ENCODE measurements at regions not wholly inside any gene's neighbourhood (a gene's known extent, or its start where the extent isn't known, plus 50 kb on each side); places are given as distances from the start of the nearest gene placed in this dataset.

- no peaks in the 10 kb centered on the region for H3K4me1 ChIP-seq
- H3K9me3 ChIP-seq, result peaks cover 11% of the 10 kb centered on the region
- H3K4me2 ChIP-seq, result no peak overlapping the region
- no peak overlapping the region for H3K27ac ChIP-seq
- TF ChIP-seq Cebpa-rat (IDR thresholded peaks at IDR 0.05), result no peak
- H4K20me1 ChIP-seq, result no peaks in the 10 kb centered on the region
- H3K36me3 ChIP-seq, result no peaks in the 10 kb centered on the region
- no peak overlapping the region for H3K9ac ChIP-seq
- H3K27me3 ChIP-seq, result no peaks in the 10 kb centered on the region
- no peak overlapping the region for H3K4me3 ChIP-seq
These were observed 72.6 kb downstream of the FOXD1 start for GRCh38 chr5:73375949-73376348.

- TF ChIP-seq Cebpa-rat (IDR thresholded peaks at IDR 0.05), result no peak
- Histone ChIP-seq H3K27me3 (no peaks in the 10 kb centered on the region), H3K4me3 (no peak overlapping the region), H3K9me3 (peaks cover 3% of the 10 kb centered on the region; the same call in 1 of the 2 replicates), H3K4me1 (no peaks in the 10 kb centered on the region), H3K27ac (no peak overlapping the region), H3K4me2 (no peak overlapping the region), H3K36me3 (no peaks in the 10 kb centered on the region), H3K9ac (no peak overlapping the region), H4K20me1 (no peaks in the 10 kb centered on the region)
These were observed 73.4 kb downstream of the FOXD1 start for GRCh38 chr5:73375191-73375545.

- no peak for TF ChIP-seq Cebpa-rat (IDR thresholded peaks at IDR 0.05)
- Histone ChIP-seq H3K27ac (no peak overlapping the region), H3K36me3 (no peaks in the 10 kb centered on the region), H3K9ac (no peak overlapping the region), H3K27me3 (no peaks in the 10 kb centered on the region), H3K9me3 (no peaks in the 10 kb centered on the region), H3K4me3 (no peak overlapping the region), H4K20me1 (no peaks in the 10 kb centered on the region), H3K4me1 (no peaks in the 10 kb centered on the region), H3K4me2 (no peak overlapping the region)
These were observed 73.9 kb downstream of the FOXD1 start for GRCh38 chr5:73374520-73375190.

DNA sequence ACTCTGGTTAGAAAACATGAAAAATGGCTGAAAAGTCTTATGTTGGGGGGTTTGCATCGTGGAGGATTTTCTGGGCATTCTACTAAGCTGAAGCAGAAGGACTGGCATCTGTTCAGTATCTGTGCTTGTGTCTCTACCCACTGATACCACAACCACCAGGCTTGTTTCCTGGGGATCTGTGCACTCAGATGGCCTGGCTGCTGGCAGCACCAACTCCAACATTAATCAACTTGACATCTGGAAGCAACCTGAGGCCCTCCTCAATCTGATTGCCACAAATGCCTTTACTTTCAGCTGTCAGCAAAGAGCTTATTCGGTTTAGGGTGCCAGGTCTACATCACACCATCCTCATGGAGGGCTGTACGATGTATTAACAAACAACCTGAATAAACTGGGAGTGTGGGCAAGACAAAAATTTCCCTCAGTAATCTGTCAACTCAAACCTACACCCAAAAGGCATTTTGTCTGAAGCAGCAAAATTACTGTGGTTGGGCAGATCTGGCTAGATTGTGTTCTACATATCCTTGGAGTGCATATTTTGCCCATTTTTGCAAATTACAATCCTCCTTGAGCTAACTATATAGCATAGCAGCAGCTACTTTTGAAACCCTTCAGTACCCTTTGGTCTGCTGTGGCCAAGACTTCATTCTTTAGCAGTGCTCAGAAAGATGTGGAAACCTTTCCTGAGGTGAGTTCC lies 74.6 kb downstream of the FOXD1 start:
- no peak overlapping the region for H3K4me2 ChIP-seq
- no peak overlapping the region for H3K27ac ChIP-seq
- H3K9ac ChIP-seq, result no peak overlapping the region
- H3K4me3 ChIP-seq, result no peak overlapping the region
- H4K20me1 ChIP-seq, result no peaks in the 10 kb centered on the region
- no peaks in the 10 kb centered on the region for H3K4me1 ChIP-seq
- no peaks in the 10 kb centered on the region for H3K27me3 ChIP-seq
- TF ChIP-seq Cebpa-rat (IDR thresholded peaks at IDR 0.05), result no peak
- H3K9me3 ChIP-seq, result no peaks in the 10 kb centered on the region
- no peaks in the 10 kb centered on the region for H3K36me3 ChIP-seq

GRCh38 chr5:73370640-73371583 lies 77.7 kb downstream of the FOXD1 start:
- Histone ChIP-seq H3K4me2 (no peak overlapping the region), H3K9ac (no peak overlapping the region), H3K36me3 (no peaks in the 10 kb centered on the region), H3K27me3 (no peaks in the 10 kb centered on the region), H3K4me1 (no peaks in the 10 kb centered on the region), H3K4me3 (no peak overlapping the region), H4K20me1 (no peaks in the 10 kb centered on the region), H3K27ac (no peak overlapping the region), H3K9me3 (no peaks in the 10 kb centered on the region)
- TF ChIP-seq Cebpa-rat (IDR thresholded peaks at IDR 0.05), result no peak

- Histone ChIP-seq H3K36me3 (no peaks in the 10 kb centered on the region), H3K27ac (no peak overlapping the region), H3K4me3 (no peak overlapping the region), H3K4me2 (no peak overlapping the region), H4K20me1 (no peaks in the 10 kb centered on the region), H3K4me1 (no peaks in the 10 kb centered on the region), H3K9me3 (no peaks in the 10 kb centered on the region), H3K27me3 (no peaks in the 10 kb centered on the region), H3K9ac (no peak overlapping the region)
- TF ChIP-seq Cebpa-rat (IDR thresholded peaks at IDR 0.05), result no peak
These were observed 78.5 kb downstream of the FOXD1 start for GRCh38 chr5:73370095-73370494.

- no peaks in the 10 kb centered on the region for H4K20me1 ChIP-seq
- H3K4me3 ChIP-seq, result no peak overlapping the region
- H3K9me3 ChIP-seq, result no peaks in the 10 kb centered on the region
- H3K9ac ChIP-seq, result no peak overlapping the region
- no peaks in the 10 kb centered on the region for H3K4me1 ChIP-seq
- no peak overlapping the region for H3K27ac ChIP-seq
- no peak for TF ChIP-seq Cebpa-rat (IDR thresholded peaks at IDR 0.05)
- no peak overlapping the region for H3K4me2 ChIP-seq
- no peaks in the 10 kb centered on the region for H3K27me3 ChIP-seq
- no peaks in the 10 kb centered on the region for H3K36me3 ChIP-seq
These were observed 79.3 kb downstream of the FOXD1 start for GRCh38 chr5:73369278-73369677.

GRCh38 chr5:73367650-73368049 lies 80.9 kb downstream of the FOXD1 start:
- Histone ChIP-seq H3K9me3 (no peaks in the 10 kb centered on the region), H3K27me3 (no peaks in the 10 kb centered on the region), H3K9ac (no peak overlapping the region), H4K20me1 (no peaks in the 10 kb centered on the region), H3K4me1 (no peaks in the 10 kb centered on the region), H3K36me3 (no peaks in the 10 kb centered on the region), H3K4me3 (no peak overlapping the region), H3K27ac (no peak overlapping the region), H3K4me2 (no peak overlapping the region)
- no peak for TF ChIP-seq Cebpa-rat (IDR thresholded peaks at IDR 0.05)

DNA sequence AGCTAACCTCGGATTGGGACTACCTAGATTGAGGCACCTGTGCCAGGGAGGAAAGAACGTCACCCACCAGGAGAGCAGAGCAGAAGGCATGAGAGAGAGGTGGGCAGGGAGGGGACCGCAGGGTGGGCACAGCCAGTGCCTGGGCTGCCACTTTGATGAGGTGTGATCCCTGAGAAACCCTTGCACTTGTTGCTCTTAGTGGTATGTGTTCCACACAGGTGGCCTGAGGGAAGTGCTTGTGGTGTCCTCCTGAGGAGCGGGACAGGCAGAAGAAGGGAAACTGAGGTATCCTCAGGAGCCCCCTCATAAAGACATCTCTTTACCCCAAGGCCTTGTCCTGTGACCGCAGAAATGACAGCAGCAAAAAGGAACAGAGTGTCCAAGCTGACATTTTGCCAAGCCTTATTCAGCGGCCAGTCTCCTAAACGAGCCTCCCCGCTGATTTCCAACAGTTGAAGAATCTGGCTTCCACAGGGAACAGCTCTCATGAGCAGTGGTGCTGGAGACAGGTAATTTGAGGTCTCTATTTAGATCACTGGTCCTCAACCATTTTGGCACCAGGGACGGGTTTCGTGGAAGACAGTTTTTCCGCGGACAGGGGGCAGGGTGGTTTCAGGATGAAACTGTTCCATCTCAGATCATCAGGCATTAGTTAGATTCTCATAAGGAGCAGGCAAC lies 82.4 kb downstream of the FOXD1 start:
- Histone ChIP-seq H3K4me3 (no peak overlapping the region), H3K27ac (no peak overlapping the region), H3K36me3 (no peaks in the 10 kb centered on the region), H3K9ac (no peak overlapping the region), H3K9me3 (no peaks in the 10 kb centered on the region), H3K27me3 (no peaks in the 10 kb centered on the region), H3K4me2 (no peak overlapping the region), H3K4me1 (no peaks in the 10 kb centered on the region), H4K20me1 (no peaks in the 10 kb centered on the region)
- TF ChIP-seq Cebpa-rat (IDR thresholded peaks at IDR 0.05), result no peak
